HT-29 (cell line): ENCODE measurements at regions not wholly inside any gene's neighbourhood (a gene's known extent, or its start where the extent isn't known, plus 50 kb on each side); places are given as distances from the start of the nearest gene placed in this dataset.
A peak's percentile ranks its signal among the peaks of the same experiment; 100 is the strongest.

Experiments used
- DNase-seq: peaks from one replicate; pipeline ENCODE4 v3.0.0-alpha.2; 2015; ENCODE audit warnings: low spot score

- no peak for DNase-seq
Measured at GRCh38 chr16:77592021-77592420, 130.3 kb upstream of the NUDT7 start.

- DNase-seq = no peak
Measured at GRCh38 chr16:77594057-77594456, 128.3 kb upstream of the NUDT7 start.

- DNase-seq = no peak
Measured at GRCh38 chr16:77594799-77595596, 127.3 kb upstream of the NUDT7 start.

GRCh38 chr16:77596261-77596660 lies 126.1 kb upstream of the NUDT7 start:
- no peak for DNase-seq

- DNase-seq = peak; percentile 36
Measured at GRCh38 chr16:77599793-77600415, 122.4 kb upstream of the NUDT7 start.

- no peak for DNase-seq
Measured at GRCh38 chr16:77600555-77600954, 121.8 kb upstream of the NUDT7 start.

GRCh38 chr16:77603656-77604055 lies 118.7 kb upstream of the NUDT7 start:
- DNase-seq = no peak

GRCh38 chr16:77610496-77610895 lies 111.8 kb upstream of the NUDT7 start:
- DNase-seq = no peak

GRCh38 chr16:77611386-77611785 lies 110.9 kb upstream of the NUDT7 start:
- no peak for DNase-seq

GRCh38 chr16:77612596-77612995 lies 109.7 kb upstream of the NUDT7 start:
- no peak for DNase-seq

- DNase-seq = no peak
Measured at GRCh38 chr16:77613095-77613494, 109.2 kb upstream of the NUDT7 start.

- DNase-seq = no peak
Measured at GRCh38 chr16:77617553-77617952, 104.8 kb upstream of the NUDT7 start.

GRCh38 chr16:77617996-77618395 lies 104.3 kb upstream of the NUDT7 start:
- DNase-seq = no peak

GRCh38 chr16:77618951-77619350 lies 103.4 kb upstream of the NUDT7 start:
- DNase-seq = no peak

- DNase-seq = no peak
Measured at GRCh38 chr16:77624085-77624484, 98.2 kb upstream of the NUDT7 start.

GRCh38 chr16:77636615-77637014 lies 85.7 kb upstream of the NUDT7 start:
- DNase-seq = no peak

GRCh38 chr16:77637940-77638339 lies 84.4 kb upstream of the NUDT7 start:
- no peak for DNase-seq

GRCh38 chr16:77643176-77643575 lies 79.1 kb upstream of the NUDT7 start:
- DNase-seq = no peak

GRCh38 chr16:77645764-77646163 lies 76.5 kb upstream of the NUDT7 start:
- DNase-seq = no peak

GRCh38 chr16:77647726-77648125 lies 74.6 kb upstream of the NUDT7 start:
- no peak for DNase-seq

GRCh38 chr16:77650761-77651160 lies 71.6 kb upstream of the NUDT7 start:
- no peak for DNase-seq

GRCh38 chr16:77652399-77652798 lies 69.9 kb upstream of the NUDT7 start:
- no peak for DNase-seq

- no peak for DNase-seq
Measured at GRCh38 chr16:77657016-77657415, 65.3 kb upstream of the NUDT7 start.
